ENCODE measurements at regions not wholly inside any gene's neighbourhood (a gene's known extent, or its start where the extent isn't known, plus 50 kb on each side); places are given as distances from the start of the nearest gene placed in this dataset.

DNA sequence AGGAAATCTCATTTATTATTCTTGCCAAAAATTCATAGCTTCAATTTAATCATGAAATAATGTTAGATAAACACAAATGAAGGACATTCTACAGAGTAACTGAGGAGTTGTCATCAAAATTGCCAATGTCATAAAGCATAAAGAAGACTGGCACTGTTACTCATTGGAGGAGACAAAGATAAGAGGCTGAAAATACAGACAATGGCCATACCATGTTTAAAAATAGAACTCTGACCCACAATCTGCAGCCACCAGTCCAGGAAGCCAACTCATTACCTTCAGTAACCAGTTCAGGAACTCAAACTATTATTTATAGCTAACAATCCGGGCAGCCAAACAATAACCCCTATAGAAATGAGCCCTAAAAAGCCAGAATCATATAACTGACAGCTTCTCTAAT lies 795.6 kb downstream of the TENT5A start:
- TF ChIP-seq, protein P1, sequence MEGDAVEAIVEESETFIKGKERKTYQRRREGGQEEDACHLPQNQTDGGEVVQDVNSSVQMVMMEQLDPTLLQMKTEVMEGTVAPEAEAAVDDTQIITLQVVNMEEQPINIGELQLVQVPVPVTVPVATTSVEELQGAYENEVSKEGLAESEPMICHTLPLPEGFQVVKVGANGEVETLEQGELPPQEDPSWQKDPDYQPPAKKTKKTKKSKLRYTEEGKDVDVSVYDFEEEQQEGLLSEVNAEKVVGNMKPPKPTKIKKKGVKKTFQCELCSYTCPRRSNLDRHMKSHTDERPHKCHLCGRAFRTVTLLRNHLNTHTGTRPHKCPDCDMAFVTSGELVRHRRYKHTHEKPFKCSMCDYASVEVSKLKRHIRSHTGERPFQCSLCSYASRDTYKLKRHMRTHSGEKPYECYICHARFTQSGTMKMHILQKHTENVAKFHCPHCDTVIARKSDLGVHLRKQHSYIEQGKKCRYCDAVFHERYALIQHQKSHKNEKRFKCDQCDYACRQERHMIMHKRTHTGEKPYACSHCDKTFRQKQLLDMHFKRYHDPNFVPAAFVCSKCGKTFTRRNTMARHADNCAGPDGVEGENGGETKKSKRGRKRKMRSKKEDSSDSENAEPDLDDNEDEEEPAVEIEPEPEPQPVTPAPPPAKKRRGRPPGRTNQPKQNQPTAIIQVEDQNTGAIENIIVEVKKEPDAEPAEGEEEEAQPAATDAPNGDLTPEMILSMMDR (IDR thresholded peaks at IDR 0.05; ENCODE audit: low read depth, low read length): no peak
- no peak for TF ChIP-seq EZH2phosphoT487 (IDR thresholded peaks at IDR 0.05; ENCODE audit: low read depth)
